ENCODE measurements at regions not wholly inside any gene's neighbourhood (a gene's known extent, or its start where the extent isn't known, plus 50 kb on each side); places are given as distances from the start of the nearest gene placed in this dataset.

GRCh38 chr2:237259201-237259600 is 154.8 kb downstream of the COL6A3 start:
- no peaks in the 10 kb centered on the region for H3K9me3 Mint-ChIP-seq
- H3K4me3 Mint-ChIP-seq, result no peak overlapping the region
- TF ChIP-seq CTCF (IDR thresholded peaks at IDR 0.05), result no peak
- H3K27ac Mint-ChIP-seq, result no peak overlapping the region
- DNase-seq, result no peak
- H3K36me3 Mint-ChIP-seq (ENCODE audit: low read depth), result no peaks in the 10 kb centered on the region
- no peak for ATAC-seq
- peaks cover 3% of the 10 kb centered on the region for H3K4me1 Mint-ChIP-seq (ENCODE audit: low read depth)
- ChIA-PET CTCF (interaction anchor here (1.5 kb wide), 1 partner anchor 162 kb away, joined by 4 read pairs; no protein-coding TSS in a partner anchor), POLR2A (no interaction called here)
- intact Hi-C loops (cut with micrococcal nuclease), result no loop called here
- peaks cover 8% of the 10 kb centered on the region for H3K27me3 Mint-ChIP-seq

- Mint-ChIP-seq H3K4me3 (no peak overlapping the region), H3K9me3 (no peaks in the 10 kb centered on the region), H3K27me3 (peaks cover 8% of the 10 kb centered on the region), H3K4me1 (ENCODE audit: low read depth) (peaks cover 3% of the 10 kb centered on the region), H3K27ac (no peak overlapping the region), H3K36me3 (ENCODE audit: low read depth) (no peaks in the 10 kb centered on the region)
- ATAC-seq (no peak), DNase-seq (no peak)
- ChIA-PET CTCF (interaction anchor here (1.5 kb wide), 1 partner anchor 161 kb away, joined by 4 read pairs; no protein-coding TSS in a partner anchor), POLR2A (no interaction called here)
- intact Hi-C loops (cut with micrococcal nuclease), result no loop called here
- TF ChIP-seq CTCF (IDR thresholded peaks at IDR 0.05), result no peak
Observed at GRCh38 chr2:237260039-237260620, 153.8 kb downstream of the COL6A3 start.

- ChIA-PET CTCF (interaction anchor here (1.5 kb wide), 1 partner anchor 161 kb away, joined by 4 read pairs; no protein-coding TSS in a partner anchor), POLR2A (no interaction called here)
- DNase-seq (no peak), ATAC-seq (no peak)
- no peak overlapping the region for H3K27ac Mint-ChIP-seq
- H3K36me3 Mint-ChIP-seq (ENCODE audit: low read depth), result no peaks in the 10 kb centered on the region
- no peak for TF ChIP-seq CTCF (IDR thresholded peaks at IDR 0.05)
- no peak overlapping the region for H3K4me3 Mint-ChIP-seq
- intact Hi-C loops (cut with micrococcal nuclease), result no loop called here
- peaks cover 7% of the 10 kb centered on the region for H3K27me3 Mint-ChIP-seq
- no peaks in the 10 kb centered on the region for H3K9me3 Mint-ChIP-seq
- H3K4me1 Mint-ChIP-seq (ENCODE audit: low read depth), result peaks cover 3% of the 10 kb centered on the region
Observed at GRCh38 chr2:237260686-237261085, 153.3 kb downstream of the COL6A3 start.

GRCh38 chr2:237261327-237261726 is 152.6 kb downstream of the COL6A3 start:
- intact Hi-C loops (cut with micrococcal nuclease), result no loop called here
- Mint-ChIP-seq H3K27ac (no peak overlapping the region), H3K4me1 (ENCODE audit: low read depth) (peaks cover 3% of the 10 kb centered on the region), H3K9me3 (no peaks in the 10 kb centered on the region), H3K4me3 (no peak overlapping the region), H3K27me3 (peaks cover 4% of the 10 kb centered on the region), H3K36me3 (ENCODE audit: low read depth) (no peaks in the 10 kb centered on the region)
- no peak for ATAC-seq
- CTCF ChIA-PET, result no interaction called here
- DNase-seq, result no peak
- POLR2A ChIA-PET, result no interaction called here
- TF ChIP-seq CTCF (IDR thresholded peaks at IDR 0.05), result no peak

GRCh38 chr2:237262838-237263771 is 150.9 kb downstream of the COL6A3 start:
- no peaks in the 10 kb centered on the region for H3K36me3 Mint-ChIP-seq (ENCODE audit: low read depth)
- H3K27me3 Mint-ChIP-seq, result no peaks in the 10 kb centered on the region
- no peak for TF ChIP-seq CTCF (IDR thresholded peaks at IDR 0.05)
- ChIA-PET POLR2A (no interaction called here), CTCF (no interaction called here)
- DNase-seq (no peak), ATAC-seq (no peak)
- H3K4me3 Mint-ChIP-seq, result no peak overlapping the region
- H3K9me3 Mint-ChIP-seq, result no peaks in the 10 kb centered on the region
- no peaks in the 10 kb centered on the region for H3K4me1 Mint-ChIP-seq (ENCODE audit: low read depth)
- H3K27ac Mint-ChIP-seq, result no peak overlapping the region
- intact Hi-C loops (cut with micrococcal nuclease), result no loop called here

All from activated CD8-positive, alpha-beta T cell treated with anti-CD3 and anti-CD28 coated beads for 36 hours (primary cell).